GM19238 (cell line): ENCODE measurements at regions not wholly inside any gene's neighbourhood (a gene's known extent, or its start where the extent isn't known, plus 50 kb on each side); places are given as distances from the start of the nearest gene placed in this dataset.
"Not testable (repeated sequence)": the region's sequence is repeated elsewhere in the genome, so short reads cannot be mapped to it uniquely, and the experiment has no call there.

Source experiments
- DNase-seq: peaks from one replicate; pipeline ENCODE4 v3.0.0; 2011; ENCODE audit warnings: low spot score; ENCODE audit not compliant: insufficient read length

DNA sequence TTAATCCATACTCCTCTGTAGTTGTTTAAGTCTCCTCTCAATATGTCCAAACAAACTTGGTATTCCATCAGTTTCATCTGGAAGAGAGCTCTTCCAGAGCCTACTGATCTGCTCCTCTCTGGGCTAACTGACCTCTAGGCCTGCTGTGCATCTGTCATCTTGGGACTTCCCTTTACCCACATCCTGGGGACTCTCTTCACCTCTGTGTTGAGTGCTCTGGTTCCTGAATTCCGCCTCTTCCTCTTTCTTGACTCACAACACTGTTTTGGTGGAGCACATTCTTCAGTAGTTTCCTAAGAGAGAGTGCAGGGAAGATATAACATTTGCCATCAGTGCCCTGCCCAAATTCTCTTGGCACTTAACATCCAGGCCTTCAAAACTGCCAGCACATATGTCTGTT, 55.9 kb upstream of the NOTCH2NLA start:
- DNase-seq, result not testable (repeated sequence)

DNA sequence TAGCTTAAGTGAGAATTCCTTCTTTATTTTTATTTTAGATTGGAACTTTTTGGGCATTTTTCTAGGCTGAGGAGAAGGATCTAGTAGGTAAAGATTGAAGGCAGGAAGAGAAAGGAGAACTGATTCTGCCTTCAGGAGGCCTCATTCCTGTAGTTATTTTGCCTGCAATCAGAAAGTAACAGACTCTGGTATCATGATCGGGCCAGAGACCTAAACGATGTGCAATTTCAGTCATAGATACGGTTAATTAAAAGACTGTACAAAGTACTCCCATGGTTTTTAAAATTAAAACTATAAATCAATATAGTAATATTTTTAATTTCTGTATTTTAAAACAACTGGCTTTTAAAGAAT, 54.7 kb upstream of the NOTCH2NLA start:
- not testable (repeated sequence) for DNase-seq

DNA sequence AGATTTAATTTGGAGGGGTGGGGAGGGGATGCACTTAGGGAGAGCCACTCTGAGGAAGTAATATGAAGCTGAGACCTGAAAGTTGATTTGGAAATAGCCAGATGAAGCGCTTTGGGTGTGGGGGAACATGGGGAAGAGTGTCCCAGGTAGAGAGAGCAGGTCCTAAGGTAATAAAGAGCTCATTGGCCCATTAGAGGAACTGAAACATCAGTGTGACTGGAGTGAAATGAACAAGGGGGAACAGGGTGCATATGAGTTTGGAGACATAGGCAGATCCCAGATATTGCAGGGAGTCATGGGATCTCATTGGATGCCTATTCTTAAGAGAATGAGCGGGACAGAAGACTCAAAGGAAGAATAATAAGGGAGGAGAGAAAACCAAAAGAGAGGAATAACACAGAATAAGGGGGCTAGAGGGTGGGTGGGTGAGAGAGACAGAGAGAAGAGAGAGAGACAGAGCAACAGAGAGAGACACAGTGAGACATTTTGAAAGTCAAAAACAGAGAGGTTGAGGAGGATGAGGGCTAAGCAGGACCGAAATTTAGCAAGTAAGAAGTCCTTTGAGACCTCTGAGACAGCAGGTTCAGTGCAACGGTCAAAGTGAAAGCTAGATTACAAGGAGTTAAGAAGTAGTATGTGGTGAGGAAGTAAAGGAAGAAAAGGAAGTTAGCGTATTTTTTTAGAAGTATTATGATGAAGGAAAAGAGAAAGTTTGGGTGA, 54.1 kb upstream of the NOTCH2NLA start:
- not testable (repeated sequence) for DNase-seq

DNA sequence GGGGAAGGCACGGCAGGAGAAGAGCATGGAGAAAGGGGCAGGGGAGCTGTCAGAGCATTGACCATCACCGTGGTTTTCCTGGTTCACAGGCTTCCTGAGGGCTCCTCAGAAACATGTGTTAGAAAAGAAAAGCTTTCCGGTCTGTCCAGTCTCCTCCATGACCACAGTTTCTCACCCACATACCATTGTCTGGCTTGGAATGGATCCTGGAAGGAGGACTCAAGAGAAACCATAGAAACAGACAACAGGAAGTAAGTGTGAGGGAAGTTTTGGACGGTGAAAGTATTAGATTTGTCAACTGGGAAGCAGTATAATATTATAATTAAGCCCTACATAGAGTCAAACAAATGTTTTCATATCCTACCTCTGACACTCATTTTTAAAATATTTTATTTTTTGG, 52.7 kb upstream of the NOTCH2NLA start:
- DNase-seq, result not testable (repeated sequence)

DNA sequence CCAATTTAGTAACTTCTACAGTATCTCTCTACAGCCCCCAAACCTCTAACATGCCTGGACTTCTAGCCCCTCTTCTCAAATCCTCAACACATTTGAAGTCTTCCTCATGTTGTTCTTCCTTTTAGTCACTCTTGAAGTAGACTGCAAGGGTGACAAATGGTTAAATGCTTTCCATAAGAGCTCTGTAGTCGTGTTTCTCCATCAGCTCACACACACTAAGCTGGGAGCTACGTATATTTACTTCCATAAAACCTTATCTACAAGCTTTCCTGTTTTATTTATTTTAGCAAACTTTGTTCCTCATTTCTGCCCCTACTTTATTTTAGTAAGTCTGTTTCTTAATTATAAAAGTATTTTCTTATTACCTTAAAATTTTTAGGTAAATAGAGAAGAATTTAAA, 49.9 kb upstream of the NOTCH2NLA start:
- DNase-seq, result not testable (repeated sequence)
